Body of pancreas (tissue), 4 donors: ENCODE measurements at regions not wholly inside any gene's neighbourhood (a gene's known extent, or its start where the extent isn't known, plus 50 kb on each side); places are given as distances from the start of the nearest gene placed in this dataset.

Experiments
- ATAC-seq: fragments of 150-250 bp; one replicate; pipeline ENCODE4 v1.9.1; 2016
- DNase-seq, 4 donors: peaks; one replicate each; pipeline ENCODE4 v3.0.0-alpha.2; 2019
- H3K27ac ChIP-seq, 4 donors: fragments of 200-600 bp; sonication (generic); 1 replicate in 3 of 4; 2 replicates in 1 of 4; pipeline versions ENCODE4 v1.5.1 to v1.6.1; 2016 to 2019; ENCODE audit warnings: mild to moderate bottlenecking in 1 of 4, mixed read lengths in 1 of 4, moderate library complexity in 1 of 4
- H3K27me3 ChIP-seq, 2 donors: fragments of 200-600 bp; sonication (generic); one replicate each; pipeline ENCODE4 v1.6.0; 2016; ENCODE audit warnings: mild to moderate bottlenecking in 1 of 2
- H3K36me3 ChIP-seq, 2 donors: fragments of 200-600 bp; sonication (generic); replicated peaks in 1 of 2; 2 replicates each; pipeline ENCODE4 v1.5.1; 2016; ENCODE audit warnings: low read depth in 2 of 2; ENCODE audit not compliant: insufficient read depth in 1 of 2
- H3K4me1 ChIP-seq: fragments of 200-600 bp; sonication (generic); one replicate; pipeline ENCODE4 v1.6.0; 2016
- H3K4me3 ChIP-seq, 2 donors: fragments of 200-600 bp; sonication (generic); 1 replicate in 1 of 2; 2 replicates in 1 of 2; pipeline ENCODE4 v1.5.1; 2016 to 2019
- H3K9me3 ChIP-seq, 3 donors: fragments of 200-600 bp; sonication (generic); 1 replicate in 2 of 3; 2 replicates in 1 of 3; pipeline ENCODE4 v1.5.1; 2016
- POLR2A ChIP-seq, 3 donors: fragments of 450-650 bp; IDR thresholded peaks; one replicate each; pipeline ENCODE4 v1.6.1; 2016; ENCODE audit warnings: antibody characterized with exemption in 3 of 3, mild to moderate bottlenecking in 2 of 3
- WGBS, 2 donors: methylation state at CpG; one replicate each; pipeline ENCODE4 v1.1.5; 2017; 5-methylcytosine and 5-hydroxymethylcytosine counted together
- intact Hi-C: fragments of 100-400 bp; cut with DNase I; formaldehyde crosslinking; loops from one replicate; pipeline ENCODE4 v1.15.1; 2023
- TF ChIP-seq, protein P1 (sequence below), 7 experiments: fragments of 450-650 bp in 4 of 7; fragments of 200-600 bp in 3 of 7; sonication (generic) in 3 of 7; IDR thresholded peaks; one replicate each; pipeline ENCODE4 v1.5.1; 2016 to 2019; ENCODE audit warnings: antibody characterized with exemption in 7 of 7

GRCh38 chr14:34223373-34224148, 238.5 kb downstream of the SPTSSA start:
- H3K36me3 ChIP-seq: no peaks in the 10 kb centered on the region
- intact Hi-C loops: loop anchor here (10.0 kb wide), 1 partner anchor 119 kb away; no protein-coding TSS in a partner anchor
- H3K9me3 ChIP-seq: no peaks in the 10 kb centered on the region
- WGBS, 2 donors: 71 to 78% methylated on average over 3 of the region's 3 CpGs
- H3K4me1 ChIP-seq: peaks cover 12% of the 10 kb centered on the region
- TF ChIP-seq, protein P1, sequence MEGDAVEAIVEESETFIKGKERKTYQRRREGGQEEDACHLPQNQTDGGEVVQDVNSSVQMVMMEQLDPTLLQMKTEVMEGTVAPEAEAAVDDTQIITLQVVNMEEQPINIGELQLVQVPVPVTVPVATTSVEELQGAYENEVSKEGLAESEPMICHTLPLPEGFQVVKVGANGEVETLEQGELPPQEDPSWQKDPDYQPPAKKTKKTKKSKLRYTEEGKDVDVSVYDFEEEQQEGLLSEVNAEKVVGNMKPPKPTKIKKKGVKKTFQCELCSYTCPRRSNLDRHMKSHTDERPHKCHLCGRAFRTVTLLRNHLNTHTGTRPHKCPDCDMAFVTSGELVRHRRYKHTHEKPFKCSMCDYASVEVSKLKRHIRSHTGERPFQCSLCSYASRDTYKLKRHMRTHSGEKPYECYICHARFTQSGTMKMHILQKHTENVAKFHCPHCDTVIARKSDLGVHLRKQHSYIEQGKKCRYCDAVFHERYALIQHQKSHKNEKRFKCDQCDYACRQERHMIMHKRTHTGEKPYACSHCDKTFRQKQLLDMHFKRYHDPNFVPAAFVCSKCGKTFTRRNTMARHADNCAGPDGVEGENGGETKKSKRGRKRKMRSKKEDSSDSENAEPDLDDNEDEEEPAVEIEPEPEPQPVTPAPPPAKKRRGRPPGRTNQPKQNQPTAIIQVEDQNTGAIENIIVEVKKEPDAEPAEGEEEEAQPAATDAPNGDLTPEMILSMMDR (IDR thresholded peaks at IDR 0.05): no peak
- TF ChIP-seq POLR2A (IDR thresholded peaks at IDR 0.05): no peak
- H3K27ac ChIP-seq: no peak overlapping the region
- DNase-seq (no peak), ATAC-seq (no peak)
- H3K27me3 ChIP-seq: no peaks in the 10 kb centered on the region
- H3K4me3 ChIP-seq: no peak overlapping the region

DNA sequence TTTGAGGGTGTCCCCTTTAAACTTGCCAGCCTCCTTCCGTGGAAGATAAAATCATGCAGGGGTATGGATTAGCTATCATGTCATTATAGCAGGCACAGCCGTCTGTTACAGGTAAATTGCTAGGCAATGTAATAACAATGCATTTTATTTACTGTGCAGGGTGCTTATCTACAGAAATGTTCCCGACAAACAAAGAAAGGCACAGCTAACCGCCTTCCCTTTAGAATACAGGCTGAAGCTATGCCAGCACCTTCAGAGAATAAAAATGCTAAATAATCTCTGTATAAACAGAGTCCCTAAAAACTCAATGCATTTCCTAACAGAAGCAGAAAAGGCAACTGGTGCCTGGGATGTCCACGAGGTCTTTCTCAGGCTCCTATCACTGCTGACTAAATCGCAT, 239.2 kb downstream of the SPTSSA start:
- H3K4me3 ChIP-seq: no peak overlapping the region
- intact Hi-C loops: loop anchor here (10.0 kb wide), 1 partner anchor 118 kb away; no protein-coding TSS in a partner anchor
- H3K27ac ChIP-seq: no peak overlapping the region
- H3K36me3 ChIP-seq: no peaks in the 10 kb centered on the region
- H3K4me1 ChIP-seq: peaks cover 12% of the 10 kb centered on the region
- WGBS, 2 donors: 21 to 27% methylated on average over 6 of the region's 6 CpGs
- no peaks in the 10 kb centered on the region for H3K27me3 ChIP-seq
- TF ChIP-seq POLR2A (IDR thresholded peaks at IDR 0.05): no peak
- TF ChIP-seq, protein P1 (IDR thresholded peaks at IDR 0.05): no peak
- ATAC-seq (no peak), DNase-seq (no peak)
- no peaks in the 10 kb centered on the region for H3K9me3 ChIP-seq

DNA sequence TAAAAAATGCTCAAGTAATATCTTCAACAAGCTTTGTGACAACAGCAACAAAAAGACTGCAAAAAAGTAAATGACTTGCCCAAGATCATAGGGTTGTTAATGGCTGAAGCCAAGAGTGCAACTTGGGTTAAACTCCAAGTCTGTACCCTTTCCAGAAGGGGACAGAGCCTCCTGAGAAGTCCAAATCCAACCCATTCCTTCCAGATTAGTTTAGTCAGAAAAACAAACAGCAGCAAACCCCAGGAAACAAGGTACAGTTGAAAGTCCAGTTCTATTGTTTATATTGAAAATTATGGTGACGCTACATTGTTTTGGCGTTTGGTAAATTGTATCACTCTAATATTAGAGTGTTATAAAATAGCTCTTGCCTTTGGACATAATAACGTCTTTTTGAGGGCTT, 239.9 kb downstream of the SPTSSA start:
- ATAC-seq (no peak), DNase-seq (no peak)
- Histone ChIP-seq H3K27me3 (no peaks in the 10 kb centered on the region), H3K36me3 (no peaks in the 10 kb centered on the region), H3K27ac (no peak overlapping the region), H3K4me1 (peaks cover 12% of the 10 kb centered on the region), H3K4me3 (no peak overlapping the region), H3K9me3 (no peaks in the 10 kb centered on the region)
- intact Hi-C loops: loop anchor here (10.0 kb wide), 1 partner anchor 117 kb away; no protein-coding TSS in a partner anchor
- 18 to 20% methylated on average over 3 of the region's 3 CpGs for WGBS, 2 donors
- no peak for TF ChIP-seq POLR2A (IDR thresholded peaks at IDR 0.05)
- TF ChIP-seq, protein P1 (IDR thresholded peaks at IDR 0.05): no peak

GRCh38 chr14:34220921-34221320, 241.1 kb downstream of the SPTSSA start:
- H3K27me3 ChIP-seq: no peaks in the 10 kb centered on the region
- H3K4me1 ChIP-seq: peaks cover 12% of the 10 kb centered on the region
- ATAC-seq (no peak), DNase-seq (no peak)
- no peak overlapping the region for H3K4me3 ChIP-seq
- TF ChIP-seq POLR2A (IDR thresholded peaks at IDR 0.05): no peak
- TF ChIP-seq, protein P1 (IDR thresholded peaks at IDR 0.05): no peak
- no peaks in the 10 kb centered on the region for H3K36me3 ChIP-seq
- intact Hi-C loops: loop anchor here (10.0 kb wide), 1 partner anchor 116 kb away; no protein-coding TSS in a partner anchor
- no peak overlapping the region for H3K27ac ChIP-seq
- no peaks in the 10 kb centered on the region for H3K9me3 ChIP-seq
- WGBS, 2 donors: 48 to 82% methylated on average over 7 of the region's 7 CpGs

DNA sequence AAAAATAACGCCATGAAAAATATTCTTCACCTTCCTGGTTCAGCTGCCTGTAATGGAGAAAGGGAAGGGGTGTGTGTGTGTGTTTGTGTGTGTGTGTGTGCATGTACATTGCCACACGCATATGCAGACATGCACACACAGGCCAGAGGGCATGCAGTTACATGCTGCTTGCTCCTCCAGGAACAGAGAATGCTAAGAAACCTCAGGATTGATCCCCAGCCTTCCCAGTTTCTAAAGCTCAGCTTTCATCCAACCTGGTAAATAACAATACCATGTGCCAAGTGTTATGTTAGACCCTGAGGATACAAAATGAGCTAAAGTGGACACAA, 241.7 kb downstream of the SPTSSA start:
- intact Hi-C loops: loop anchor here (10.0 kb wide), 1 partner anchor 116 kb away; no protein-coding TSS in a partner anchor
- no peaks in the 10 kb centered on the region for H3K9me3 ChIP-seq
- no peak overlapping the region for H3K27ac ChIP-seq
- TF ChIP-seq, protein P1 (IDR thresholded peaks at IDR 0.05): no peak
- no peak for TF ChIP-seq POLR2A (IDR thresholded peaks at IDR 0.05)
- no peak for DNase-seq
- no peak overlapping the region for H3K4me3 ChIP-seq
- ATAC-seq: no peak
- H3K27me3 ChIP-seq: no peaks in the 10 kb centered on the region
- H3K36me3 ChIP-seq: no peaks in the 10 kb centered on the region
- H3K4me1 ChIP-seq: peaks cover 12% of the 10 kb centered on the region
- WGBS, 2 donors: 77 to 81% methylated on average over 2 of the region's 2 CpGs
